Activated CD4-positive, alpha-beta T cell treated with anti-CD3 and anti-CD28 coated beads for 36 hours (primary cell): ENCODE measurements at regions not wholly inside any gene's neighbourhood (a gene's known extent, or its start where the extent isn't known, plus 50 kb on each side); places are given as distances from the start of the nearest gene placed in this dataset.
A peak's percentile ranks its signal among the peaks of the same experiment; 100 is the strongest.

Experiments used
- ATAC-seq: fragments of 200-7000 bp; cut with Tn5 transposase; one replicate; pipeline ENCODE4 v1.10.0; 2021; ENCODE audit warnings: mild to moderate bottlenecking, moderate library complexity
- CTCF ChIA-PET: fragments of 350-600 bp; sonication (Branson Sonifier 250); formaldehyde crosslinking; loops from one replicate; lab custom pipeline; 2021; ENCODE audit warnings: antibody characterized with exemption; lab: Charles Lee
- POLR2A ChIA-PET: fragments of 350-600 bp; sonication (Branson Sonifier 250); formaldehyde crosslinking; loops from one replicate; lab custom pipeline; 2021; ENCODE audit warnings: antibody characterized with exemption, inconsistent platforms; lab: Charles Lee
- DNase-seq: peaks from one replicate; pipeline ENCODE4 v3.0.0-alpha.2; 2020
- H3K27ac Mint-ChIP-seq: one replicate; pipeline ENCODE4 v1.8.0; 2021; ENCODE audit warnings: mixed read lengths
- H3K27me3 Mint-ChIP-seq: one replicate; pipeline ENCODE4 v1.8.0; 2021; ENCODE audit warnings: mixed read lengths
- H3K36me3 Mint-ChIP-seq: one replicate; pipeline ENCODE4 v1.8.0; 2021; ENCODE audit warnings: low read depth, mixed read lengths
- H3K4me1 Mint-ChIP-seq: one replicate; pipeline ENCODE4 v1.8.0; 2021; ENCODE audit warnings: mixed read lengths
- H3K4me3 Mint-ChIP-seq: one replicate; pipeline ENCODE4 v1.8.0; 2021; ENCODE audit warnings: mild to moderate bottlenecking, moderate library complexity, mixed read lengths
- H3K9me3 Mint-ChIP-seq: one replicate; pipeline ENCODE4 v1.8.0; 2021; ENCODE audit warnings: low read depth, mixed read lengths
- intact Hi-C, 2 experiments: fragments of 100-400 bp; cut with DNase I in 1 of 2; cut with micrococcal nuclease in 1 of 2; formaldehyde crosslinking; loops; one replicate each; pipeline versions ENCODE4 v1.14.2 to v1.15.1; 2022 to 2024; cut with DNase I, micrococcal nuclease

DNA sequence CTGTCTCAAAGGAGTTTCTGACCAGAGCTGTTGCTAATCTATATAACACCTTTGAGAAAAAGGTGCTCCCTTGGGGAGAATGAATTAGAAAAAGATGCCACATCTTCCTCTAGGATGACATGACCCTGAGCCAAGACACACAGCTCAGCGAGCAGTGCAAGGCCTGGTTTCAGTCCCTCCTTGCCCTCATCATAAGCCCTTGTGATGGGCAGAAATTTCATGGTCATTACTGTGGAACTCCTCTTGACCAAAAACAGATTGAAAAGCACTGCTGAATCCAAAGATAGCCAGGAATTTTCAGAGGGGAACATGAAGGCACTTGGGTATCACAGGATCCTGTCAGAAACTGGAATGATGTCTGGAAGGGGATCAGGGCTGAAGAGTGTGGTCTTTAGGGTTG is 74.1 kb upstream of the IRX6 start:
- no peak overlapping the region for H3K27ac Mint-ChIP-seq
- peaks cover 15% of the 10 kb centered on the region for H3K27me3 Mint-ChIP-seq
- intact Hi-C loops: loop anchor here (10.0 kb wide), 2 partner anchors 1305 to 1355 kb away; no protein-coding TSS in a partner anchor
- H3K36me3 Mint-ChIP-seq: no peaks in the 10 kb centered on the region
- ChIA-PET POLR2A (no interaction called here), CTCF (no interaction called here)
- DNase-seq: no peak
- H3K4me1 Mint-ChIP-seq: peaks cover 4% of the 10 kb centered on the region
- no peak overlapping the region for H3K4me3 Mint-ChIP-seq
- no peaks in the 10 kb centered on the region for H3K9me3 Mint-ChIP-seq
- no peak for ATAC-seq

DNA sequence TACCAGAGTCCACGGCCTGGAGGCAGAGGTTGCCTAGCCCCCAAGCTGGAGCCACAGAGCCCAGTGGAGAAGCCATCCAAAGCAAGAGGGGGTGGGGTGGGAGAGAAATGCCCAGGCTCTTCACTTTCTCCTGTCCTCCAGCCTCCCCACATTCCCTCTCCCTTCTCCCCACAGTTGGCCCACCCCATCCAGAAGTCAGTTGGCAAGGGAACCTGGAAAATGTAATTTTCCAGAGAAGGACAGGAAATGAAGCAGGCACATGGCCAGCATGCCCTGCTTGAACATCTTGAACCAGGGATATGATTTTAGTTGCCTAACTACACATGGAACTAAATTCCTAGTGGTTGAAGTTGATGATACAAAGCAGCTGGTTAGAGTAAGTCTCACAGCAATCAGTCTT is 73.3 kb upstream of the IRX6 start:
- peaks cover 18% of the 10 kb centered on the region for H3K27me3 Mint-ChIP-seq
- ATAC-seq (no peak), DNase-seq (no peak)
- intact Hi-C loops: loop anchor here (10.0 kb wide), 2 partner anchors 1306 to 1356 kb away; no protein-coding TSS in a partner anchor
- H3K36me3 Mint-ChIP-seq: no peaks in the 10 kb centered on the region
- CTCF ChIA-PET: no interaction called here
- POLR2A ChIA-PET: no interaction called here
- H3K9me3 Mint-ChIP-seq: no peaks in the 10 kb centered on the region
- no peak overlapping the region for H3K27ac Mint-ChIP-seq
- no peak overlapping the region for H3K4me3 Mint-ChIP-seq
- peaks cover 4% of the 10 kb centered on the region for H3K4me1 Mint-ChIP-seq

DNA sequence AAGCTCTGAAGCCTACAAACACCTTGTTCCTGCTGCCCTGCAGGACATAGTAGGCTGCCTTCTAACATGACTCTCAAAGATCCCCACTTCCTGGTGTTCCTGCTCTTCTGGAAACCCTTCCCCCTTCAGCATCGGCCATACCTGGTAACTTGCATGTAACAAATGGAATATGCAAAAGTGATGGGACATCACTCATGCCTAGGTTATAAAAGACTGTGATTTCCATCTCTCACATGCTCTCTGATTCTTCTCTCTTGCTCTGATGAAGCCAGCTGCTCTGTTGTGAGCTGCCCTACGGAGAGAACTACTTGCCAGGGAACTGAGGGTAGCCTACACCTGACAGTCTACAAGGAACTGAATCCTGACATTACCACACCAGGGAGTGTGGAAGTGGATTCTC is 72.9 kb upstream of the IRX6 start:
- H3K27ac Mint-ChIP-seq: no peak overlapping the region
- intact Hi-C loops: loop anchor here (10.0 kb wide), 2 partner anchors 1306 to 1356 kb away; no protein-coding TSS in a partner anchor
- no peaks in the 10 kb centered on the region for H3K9me3 Mint-ChIP-seq
- peaks cover 18% of the 10 kb centered on the region for H3K27me3 Mint-ChIP-seq
- ATAC-seq (no peak), DNase-seq (no peak)
- CTCF ChIA-PET: no interaction called here
- no peaks in the 10 kb centered on the region for H3K36me3 Mint-ChIP-seq
- H3K4me3 Mint-ChIP-seq: no peak overlapping the region
- POLR2A ChIA-PET: no interaction called here
- H3K4me1 Mint-ChIP-seq: peaks cover 4% of the 10 kb centered on the region

DNA sequence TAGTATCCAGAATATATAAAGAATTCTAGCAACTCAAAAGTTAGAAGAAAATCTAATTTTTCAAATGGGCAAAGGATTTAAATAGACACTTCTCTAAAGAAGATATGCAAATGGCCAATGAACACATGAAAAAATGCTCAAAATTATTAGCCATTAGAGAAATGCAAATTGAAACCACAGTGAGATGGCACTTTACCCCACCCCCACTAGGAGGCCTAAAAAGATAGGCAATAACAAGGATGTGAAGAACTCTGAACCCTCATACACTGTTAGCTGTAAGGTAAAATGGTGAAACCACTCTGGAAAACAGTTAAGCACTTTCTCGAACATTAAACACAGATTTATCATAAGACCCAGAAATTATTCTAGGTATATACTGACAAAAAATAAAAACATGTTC is 71.4 kb upstream of the IRX6 start:
- H3K36me3 Mint-ChIP-seq: no peaks in the 10 kb centered on the region
- peaks cover 4% of the 10 kb centered on the region for H3K4me1 Mint-ChIP-seq
- ChIA-PET CTCF (no interaction called here), POLR2A (no interaction called here)
- ATAC-seq (no peak), DNase-seq (no peak)
- H3K4me3 Mint-ChIP-seq: no peak overlapping the region
- peaks cover 21% of the 10 kb centered on the region for H3K27me3 Mint-ChIP-seq
- intact Hi-C loops: loop anchor here (10.0 kb wide), 2 partner anchors 1308 to 1358 kb away; no protein-coding TSS in a partner anchor
- H3K9me3 Mint-ChIP-seq: no peaks in the 10 kb centered on the region
- H3K27ac Mint-ChIP-seq: no peak overlapping the region

DNA sequence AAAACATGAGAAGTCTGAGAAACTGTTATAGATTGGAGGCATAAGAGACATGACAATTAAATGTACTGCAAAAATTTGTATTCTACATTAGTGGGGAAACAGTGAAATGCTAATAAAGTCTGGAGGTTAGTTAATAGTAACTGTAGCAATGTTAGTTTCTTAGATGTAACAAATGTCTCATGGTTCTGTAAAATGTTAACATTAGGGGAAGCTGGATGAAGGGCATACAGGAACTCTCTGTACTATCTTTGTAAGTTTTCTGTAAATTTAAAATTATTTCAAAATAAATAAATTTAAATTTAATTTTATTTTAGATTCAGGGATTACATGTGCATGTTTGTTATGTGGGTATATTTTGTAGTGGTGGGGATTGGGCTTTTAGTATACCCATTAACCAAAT is 70.0 kb upstream of the IRX6 start:
- ChIA-PET POLR2A (no interaction called here), CTCF (no interaction called here)
- H3K27me3 Mint-ChIP-seq: peaks cover 21% of the 10 kb centered on the region

DNA sequence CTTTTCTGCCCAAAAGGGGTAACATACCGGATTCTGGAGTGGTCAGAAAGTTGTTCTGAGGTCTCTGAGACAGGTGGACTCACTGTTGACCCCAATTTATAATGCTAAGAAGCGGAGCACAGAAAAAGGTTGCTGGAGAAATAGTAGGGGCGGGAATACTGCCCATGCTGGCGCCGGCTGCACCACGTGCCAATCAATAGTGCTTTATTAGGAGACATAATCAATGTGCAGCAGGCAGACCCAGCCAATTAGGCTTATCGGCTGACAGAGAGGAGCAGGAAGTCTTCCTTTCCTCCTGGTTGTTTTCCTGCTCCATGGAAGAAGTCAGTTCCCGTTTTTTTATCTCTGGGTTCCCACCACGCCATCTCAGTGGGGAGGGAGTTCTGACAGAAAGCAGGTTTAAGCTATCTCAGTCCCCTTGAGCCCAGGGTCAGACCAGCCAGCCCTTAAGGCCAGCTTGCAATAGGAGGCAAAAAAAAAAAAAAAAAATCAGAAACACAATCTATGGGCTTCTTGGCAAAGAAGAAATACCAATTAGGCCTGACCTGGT is 68.2 kb upstream of the IRX6 start:
- ChIA-PET POLR2A (interaction anchor here (0.6 kb wide), 1 partner anchor 1023 kb away, joined by 3 read pairs; no protein-coding TSS in a partner anchor), CTCF (no interaction called here)
- intact Hi-C loops: loop anchor here (5.0 to 10.0 kb wide), 3 partner anchors 1311 to 1704 kb away; no protein-coding TSS in a partner anchor
- H3K27ac Mint-ChIP-seq: no peak overlapping the region
- peaks cover 2% of the 10 kb centered on the region for H3K4me1 Mint-ChIP-seq
- H3K4me3 Mint-ChIP-seq: no peak overlapping the region
- no peaks in the 10 kb centered on the region for H3K9me3 Mint-ChIP-seq
- no peaks in the 10 kb centered on the region for H3K36me3 Mint-ChIP-seq
- DNase-seq: no peak
- ATAC-seq: no peak
- peaks cover 15% of the 10 kb centered on the region for H3K27me3 Mint-ChIP-seq

More for the DNA sequence above, 70.0 kb upstream of the IRX6 start:
- Mint-ChIP-seq H3K27ac (no peak overlapping the region), H3K36me3 (no peaks in the 10 kb centered on the region), H3K4me3 (no peak overlapping the region), H3K4me1 (peaks cover 2% of the 10 kb centered on the region), H3K9me3 (no peaks in the 10 kb centered on the region)
- DNase-seq (no peak), ATAC-seq (no peak)
- intact Hi-C loops: loop anchor here (10.0 kb wide), 2 partner anchors 1309 to 1359 kb away; no protein-coding TSS in a partner anchor

DNA sequence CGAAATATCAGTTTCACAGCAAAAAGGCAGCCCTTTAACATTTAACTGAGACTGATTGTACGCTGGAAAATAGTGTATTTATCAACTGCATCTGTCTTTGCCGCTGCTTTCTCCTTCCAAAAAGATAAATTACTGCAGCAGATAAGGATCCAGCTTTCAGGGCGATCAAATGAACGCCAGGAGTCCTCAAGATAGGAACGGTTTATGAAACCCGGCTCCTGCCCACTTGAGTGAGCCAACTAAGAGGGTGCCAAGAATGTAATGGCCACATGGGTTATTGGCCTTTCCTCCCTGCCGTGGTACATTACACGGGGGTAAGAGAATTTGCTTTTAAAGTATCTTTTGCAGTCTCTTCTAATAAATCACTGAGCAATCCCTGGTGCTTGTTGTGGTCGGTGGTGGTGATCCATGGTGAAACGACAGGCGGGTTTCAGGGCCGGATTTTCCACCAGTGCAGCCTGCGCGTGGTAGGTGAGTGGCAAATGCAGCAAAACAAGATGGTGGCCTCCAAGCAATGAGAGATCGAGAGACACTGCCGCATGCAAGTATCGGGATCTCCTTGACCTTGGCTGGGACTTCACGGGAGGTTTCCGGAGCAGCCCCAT is 67.5 kb upstream of the IRX6 start:
- ChIA-PET POLR2A (interaction anchor here (0.6 kb wide), 1 partner anchor 1023 kb away, joined by 3 read pairs; no protein-coding TSS in a partner anchor), CTCF (interaction anchor here (1.3 to 1.8 kb wide), 2 partner anchors 8 to 221 kb away, joined by 3 to 6 read pairs; no protein-coding TSS in a partner anchor)
- ATAC-seq: no peak
- intact Hi-C loops: loop anchor here (5.0 to 10.0 kb wide), 3 partner anchors 1312 to 1704 kb away; no protein-coding TSS in a partner anchor
- Mint-ChIP-seq H3K4me1 (peaks cover 2% of the 10 kb centered on the region), H3K9me3 (no peaks in the 10 kb centered on the region), H3K27me3 (peaks cover 8% of the 10 kb centered on the region), H3K4me3 (no peak overlapping the region), H3K36me3 (no peaks in the 10 kb centered on the region), H3K27ac (no peak overlapping the region)
- no peak for DNase-seq

DNA sequence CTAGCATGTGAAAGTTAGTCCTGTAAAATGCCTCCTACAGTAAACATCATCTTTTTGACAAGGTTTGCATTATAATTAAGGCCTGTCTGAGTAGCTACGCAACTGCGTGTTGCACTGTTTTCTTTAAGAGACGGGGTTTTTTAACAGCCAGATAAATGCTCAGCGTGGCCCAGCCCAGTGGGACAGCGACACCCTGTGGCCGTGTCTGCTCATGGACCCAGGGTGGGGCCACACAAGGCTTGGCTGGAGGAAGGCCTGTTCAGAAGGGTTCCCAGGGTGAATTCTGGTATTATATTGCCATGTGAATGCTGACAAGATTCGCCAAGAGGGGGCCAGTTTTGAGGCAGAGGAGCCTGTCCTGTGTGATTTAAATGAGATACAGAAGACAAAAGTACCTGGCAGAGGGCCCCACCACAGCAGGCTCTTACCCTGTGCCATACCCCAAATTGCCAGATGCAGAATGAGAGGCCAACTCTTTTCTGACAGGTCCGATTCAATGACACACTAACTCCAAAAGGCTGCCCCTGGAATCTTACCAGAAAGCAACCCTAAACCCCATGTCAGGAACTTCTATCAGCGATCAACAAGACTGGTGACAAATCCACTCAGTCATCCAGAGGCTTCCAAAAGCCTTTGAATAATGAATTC is 65.9 kb upstream of the IRX6 start:
- peak; percentile 79 for DNase-seq
- no peak overlapping the region for H3K27ac Mint-ChIP-seq
- ChIA-PET POLR2A (interaction anchor here (0.5 kb wide), 1 partner anchor 1754 kb away, joined by 3 read pairs; no protein-coding TSS in a partner anchor), CTCF (interaction anchor here (0.8 to 1.8 kb wide), 6 partner anchors 8 to 1514 kb away, joined by 3 to 6 read pairs (median 3); no protein-coding TSS in a partner anchor)
- ATAC-seq: peak; percentile 63
- no peaks in the 10 kb centered on the region for H3K9me3 Mint-ChIP-seq
- no peak overlapping the region for H3K4me3 Mint-ChIP-seq
- H3K4me1 Mint-ChIP-seq: peaks cover 2% of the 10 kb centered on the region
- H3K36me3 Mint-ChIP-seq: no peaks in the 10 kb centered on the region
- intact Hi-C loops: loop anchor here (1.0 to 10.0 kb wide), 7 partner anchors 223 to 1706 kb away; no protein-coding TSS in a partner anchor
- H3K27me3 Mint-ChIP-seq: peaks cover 6% of the 10 kb centered on the region

DNA sequence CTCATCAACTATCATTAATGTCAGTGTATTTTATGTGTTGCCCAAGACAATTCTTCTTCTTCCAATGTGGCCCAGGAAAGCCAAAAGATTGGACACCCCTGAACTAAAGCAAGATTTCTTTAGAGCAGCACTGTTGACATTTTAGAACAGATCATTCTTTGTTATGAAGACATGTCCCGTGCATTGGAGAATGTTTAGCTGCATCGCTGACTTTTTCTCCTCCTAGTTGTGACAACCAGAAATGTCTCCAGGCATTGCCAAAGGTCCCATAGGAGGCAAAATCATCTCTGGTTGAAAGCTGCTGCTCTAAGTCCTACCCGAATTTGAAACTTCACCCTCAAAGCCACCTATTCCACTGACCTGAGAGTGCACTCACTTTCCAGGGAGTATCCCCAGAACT is 62.7 kb upstream of the IRX6 start:
- ATAC-seq (no peak), DNase-seq (no peak)
- Mint-ChIP-seq H3K4me1 (peaks cover 2% of the 10 kb centered on the region), H3K36me3 (no peaks in the 10 kb centered on the region), H3K27me3 (peaks cover 4% of the 10 kb centered on the region), H3K4me3 (no peak overlapping the region), H3K9me3 (no peaks in the 10 kb centered on the region), H3K27ac (no peak overlapping the region)
- intact Hi-C loops: no loop called here
- ChIA-PET CTCF (interaction anchor here (0.6 to 0.7 kb wide), 3 partner anchors 403 to 675 kb away, joined by 3 read pairs; no protein-coding TSS in a partner anchor), POLR2A (no interaction called here)

DNA sequence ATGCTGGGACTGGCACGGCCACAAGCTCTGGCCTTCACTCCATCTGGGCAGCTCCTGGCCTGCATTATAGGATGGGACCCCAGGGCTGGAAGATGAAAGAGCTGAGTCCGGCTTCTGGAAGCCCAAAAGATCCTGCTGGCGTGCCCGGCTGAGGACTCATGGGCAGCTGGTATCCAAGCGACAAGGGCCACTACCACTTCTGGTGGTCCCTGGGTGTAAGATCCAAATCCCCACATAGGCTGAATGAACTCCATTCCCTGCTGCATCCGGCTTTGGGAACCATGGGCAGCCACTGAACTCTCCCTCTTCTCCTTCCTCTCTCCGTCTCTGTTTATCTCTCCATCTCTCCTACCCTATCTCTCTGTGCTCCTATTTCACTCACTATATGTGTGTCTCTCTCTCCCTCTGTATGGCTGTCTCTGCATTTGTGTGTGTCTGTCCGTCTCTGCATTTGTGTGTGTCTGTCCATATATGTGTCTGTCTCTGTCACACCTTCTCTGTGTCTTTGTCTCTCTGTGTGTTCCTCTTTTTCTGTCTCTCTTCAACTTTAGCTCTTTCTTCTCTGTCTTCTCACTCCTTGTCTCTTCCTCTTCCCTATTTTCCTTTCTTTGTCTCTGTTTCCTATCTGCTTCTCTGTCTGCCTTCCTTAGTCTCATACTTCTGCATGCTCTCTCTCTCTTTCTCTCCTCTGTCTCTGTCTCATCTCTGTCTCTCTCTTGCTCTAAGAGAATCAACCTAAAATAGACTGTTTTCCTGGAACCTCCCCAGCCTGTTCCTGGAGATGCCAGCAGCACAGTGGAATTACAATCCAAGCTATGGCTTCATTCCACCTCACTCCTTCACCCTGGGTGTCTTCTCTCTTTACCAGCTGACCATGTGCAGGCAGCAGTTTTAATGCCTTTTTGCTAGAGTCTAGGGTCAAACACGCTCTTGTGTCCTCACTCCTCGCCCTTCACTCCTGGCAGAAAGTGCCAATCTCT is 60.4 kb upstream of the IRX6 start:
- intact Hi-C loops: no loop called here
- Mint-ChIP-seq H3K4me3 (no peak overlapping the region), H3K9me3 (no peaks in the 10 kb centered on the region), H3K36me3 (no peaks in the 10 kb centered on the region), H3K4me1 (no peaks in the 10 kb centered on the region), H3K27ac (no peak overlapping the region), H3K27me3 (peaks cover 3% of the 10 kb centered on the region)
- POLR2A ChIA-PET: no interaction called here
- ATAC-seq (no peak), DNase-seq (no peak)
- CTCF ChIA-PET: interaction anchor here (0.6 kb wide), 1 partner anchor 9 kb away, joined by 3 read pairs; no protein-coding TSS in a partner anchor
